ENCODE measurements at regions not wholly inside any gene's neighbourhood (a gene's known extent, or its start where the extent isn't known, plus 50 kb on each side); places are given as distances from the start of the nearest gene placed in this dataset.

DNA sequence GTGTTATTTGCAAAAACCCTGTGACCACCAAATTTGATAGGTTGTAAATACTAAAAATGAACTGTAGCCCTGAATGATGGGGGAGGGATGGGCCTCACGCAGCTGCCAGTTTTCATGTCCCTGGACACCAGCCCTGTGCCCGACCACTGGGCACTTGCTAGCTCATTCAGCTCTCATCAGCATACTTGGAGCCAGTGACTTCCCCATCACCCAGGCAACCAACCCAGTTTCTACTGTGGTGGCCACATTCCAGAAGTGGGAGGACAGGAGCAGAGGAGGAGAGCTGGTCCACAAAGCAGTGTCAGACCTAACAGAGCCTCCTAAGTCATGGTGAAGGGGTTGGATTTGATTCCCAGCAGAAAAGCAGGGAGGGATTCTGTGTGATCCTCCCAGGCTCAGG is 128.2 kb downstream of the CPEB2 start:
- no peak overlapping the region for H3K27ac ChIP-seq
- no peak for DNase-seq (ENCODE audit: low read depth, low spot score)

DNA sequence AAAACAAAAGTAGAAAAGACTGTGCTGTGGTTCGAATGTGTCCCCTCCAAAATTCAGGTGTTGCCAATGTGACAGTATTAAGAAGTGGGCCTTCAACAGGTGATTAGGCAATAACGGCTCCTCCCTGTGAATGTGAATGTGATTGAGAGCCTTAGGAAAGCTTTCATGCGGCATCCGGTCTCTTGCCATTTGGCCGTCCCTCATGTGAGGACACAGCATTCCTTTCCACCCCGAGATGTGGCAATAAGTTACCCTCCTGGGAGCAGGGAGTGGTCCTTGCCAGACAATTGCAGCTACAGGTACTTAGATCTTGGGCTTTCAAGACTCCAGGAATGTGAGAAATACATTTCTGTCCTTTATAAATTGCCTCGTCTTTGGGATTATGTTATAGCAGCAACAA is 129.3 kb downstream of the CPEB2 start:
- no peak overlapping the region for H3K27ac ChIP-seq
- no peak for DNase-seq (ENCODE audit: low read depth, low spot score)

- no peak for DNase-seq (ENCODE audit: low read depth, low spot score)
These were observed 130.5 kb downstream of the CPEB2 start for GRCh38 chr4:15132739-15133138.

DNA sequence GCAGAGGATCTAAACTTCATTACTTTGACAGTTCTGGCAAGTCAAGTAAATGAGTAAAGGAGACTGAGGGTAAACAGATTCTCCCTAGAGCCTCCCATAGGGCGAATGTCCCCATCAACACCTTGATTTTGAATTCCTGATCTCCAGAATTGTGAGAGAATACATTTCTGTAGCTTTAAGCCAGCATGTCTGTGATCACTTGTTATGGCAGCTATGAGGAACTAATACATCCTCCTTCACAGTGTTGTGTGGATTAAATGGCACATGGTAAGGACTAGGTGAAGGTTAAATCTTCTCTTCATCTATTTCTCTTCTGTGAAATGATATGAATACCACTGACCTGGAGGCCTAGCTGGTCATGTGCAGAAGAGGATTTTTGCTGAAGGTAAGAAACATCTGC is 137.3 kb downstream of the CPEB2 start:
- no peak overlapping the region for H3K27ac ChIP-seq

More at GRCh38 chr4:15132739-15133138, 130.5 kb downstream of the CPEB2 start:
- no peak overlapping the region for H3K27ac ChIP-seq

GRCh38 chr4:15142201-15142600 is 139.9 kb downstream of the CPEB2 start:
- DNase-seq (ENCODE audit: low read depth, low spot score) = no peak
- H3K27ac ChIP-seq = no peak overlapping the region

More for the DNA sequence above, 137.3 kb downstream of the CPEB2 start:
- no peak for DNase-seq (ENCODE audit: low read depth, low spot score)

DNA sequence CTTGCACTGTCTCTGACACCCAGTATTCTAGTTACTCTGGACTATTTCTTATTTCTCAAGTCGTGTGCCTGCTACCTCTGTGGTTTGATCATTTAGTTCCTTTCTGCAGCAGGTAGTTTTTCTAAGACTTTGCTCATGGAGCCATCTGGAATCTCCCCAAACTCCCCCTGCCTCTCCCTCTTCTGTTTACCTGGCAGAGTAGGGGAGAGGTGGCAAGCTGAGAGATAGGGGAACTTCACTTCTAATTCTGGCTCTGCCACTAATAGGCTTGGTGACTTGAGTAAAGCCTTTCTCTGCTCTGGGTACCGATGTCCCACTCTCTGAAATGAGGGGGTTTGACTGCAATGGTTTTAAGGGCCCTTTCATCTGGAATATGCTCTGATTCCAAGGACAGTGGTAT is 141.3 kb downstream of the CPEB2 start:
- no peak for DNase-seq (ENCODE audit: low read depth, low spot score)
- no peak overlapping the region for H3K27ac ChIP-seq

GRCh38 chr4:15144249-15144966 is 142.1 kb downstream of the CPEB2 start:
- DNase-seq (ENCODE audit: low read depth, low spot score) = no peak
- no peak overlapping the region for H3K27ac ChIP-seq

DNA sequence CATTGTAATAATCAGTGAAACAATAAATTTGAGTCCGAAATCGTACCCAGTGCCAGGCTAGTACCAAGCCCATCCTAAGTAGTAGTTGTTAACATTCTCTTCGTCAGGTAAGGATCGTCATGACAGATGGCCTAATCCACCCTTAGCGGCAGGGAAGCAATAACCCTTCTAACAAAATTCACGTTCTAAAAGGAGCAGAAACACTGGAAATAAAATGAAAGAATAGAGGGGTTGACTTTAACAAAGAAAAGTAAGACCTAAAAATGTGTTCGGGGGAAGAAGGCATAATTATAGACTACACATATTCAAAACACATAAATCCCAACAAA is 142.7 kb downstream of the CPEB2 start:
- no peak overlapping the region for H3K27ac ChIP-seq
- DNase-seq (ENCODE audit: low read depth, low spot score) = no peak

DNA sequence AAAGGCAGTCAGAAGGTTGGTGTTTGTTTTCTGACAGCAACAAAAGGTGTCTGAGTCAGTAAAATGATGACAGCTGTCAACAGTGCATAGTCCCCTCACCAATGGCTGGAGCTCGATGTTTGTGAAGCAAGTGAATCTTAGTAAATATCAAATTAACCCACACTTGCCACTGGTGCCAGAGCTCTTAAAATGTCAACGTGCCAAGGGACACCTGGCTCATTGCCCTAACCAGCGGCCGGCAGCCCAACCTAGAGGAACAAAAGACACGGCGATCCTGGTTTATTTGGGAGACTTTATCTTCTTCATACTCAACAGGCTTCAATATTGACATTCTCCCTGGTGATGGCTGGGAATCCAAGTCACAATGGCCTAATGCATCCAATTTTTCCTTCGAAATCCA is 143.4 kb downstream of the CPEB2 start:
- no peak for DNase-seq (ENCODE audit: low read depth, low spot score)
- H3K27ac ChIP-seq = no peak overlapping the region

- H3K27ac ChIP-seq = no peak overlapping the region
- DNase-seq (ENCODE audit: low read depth, low spot score) = no peak
These were observed 145.4 kb downstream of the CPEB2 start for GRCh38 chr4:15147714-15148113.

- no peak for DNase-seq (ENCODE audit: low read depth, low spot score)
These were observed 145.9 kb downstream of the CPEB2 start for GRCh38 chr4:15148199-15148598.

DNA sequence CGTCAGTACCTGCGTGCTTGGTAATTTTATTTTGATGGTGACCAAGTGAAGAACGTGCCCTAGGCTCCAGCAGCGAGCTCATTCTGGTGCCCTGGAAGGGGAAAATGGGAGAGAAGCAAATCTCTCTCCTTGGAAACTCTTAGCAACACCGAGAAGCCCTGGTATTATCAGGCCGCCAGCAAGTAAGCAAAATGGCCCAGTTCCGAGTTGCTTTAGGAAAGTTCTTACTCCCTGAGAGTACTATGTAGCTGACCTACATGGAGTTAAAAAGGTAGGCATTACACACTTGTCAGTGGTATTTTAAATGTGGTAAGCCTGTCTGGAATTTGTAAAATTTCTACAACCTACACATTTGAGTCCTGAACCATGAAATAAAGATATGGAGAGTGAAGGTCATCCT is 146.4 kb downstream of the CPEB2 start:
- no peak overlapping the region for H3K27ac ChIP-seq
- DNase-seq (ENCODE audit: low read depth, low spot score) = no peak

More at GRCh38 chr4:15148199-15148598, 145.9 kb downstream of the CPEB2 start:
- H3K27ac ChIP-seq = no peak overlapping the region

DNA sequence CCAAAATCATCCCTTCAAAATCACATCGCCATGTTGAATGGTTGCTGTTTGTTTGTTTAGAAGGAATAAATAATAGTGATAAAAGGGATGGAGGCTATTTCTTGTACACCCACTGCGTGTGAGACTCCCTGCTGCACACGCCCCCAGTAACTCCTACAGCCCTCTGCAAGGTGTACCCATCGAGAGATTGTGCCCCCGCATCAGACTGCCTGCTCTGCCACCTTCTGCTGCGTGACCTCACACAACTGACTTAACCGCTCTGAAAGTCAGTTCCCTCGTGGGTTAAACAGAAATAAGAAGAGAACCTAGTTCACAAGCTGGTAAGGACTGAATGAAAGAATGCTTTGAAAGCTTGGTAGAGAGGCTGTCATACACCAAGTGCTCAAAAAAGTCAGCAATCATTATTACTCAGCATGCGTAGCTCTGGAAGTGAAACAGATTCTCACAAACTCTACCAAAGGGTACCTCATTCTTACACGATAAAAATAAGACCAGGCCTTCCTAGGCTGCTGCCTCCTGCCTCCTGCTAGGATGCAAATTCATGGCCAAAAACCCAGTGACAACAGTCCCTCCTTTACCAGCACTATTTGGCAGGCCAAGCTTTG is 147.1 kb downstream of the CPEB2 start:
- H3K27ac ChIP-seq = peak overlapping the region; percentile 5
- DNase-seq (ENCODE audit: low read depth, low spot score) = no peak

- DNase-seq (ENCODE audit: low read depth, low spot score) = no peak
- peak overlapping the region; percentile 5 for H3K27ac ChIP-seq
These were observed 147.7 kb downstream of the CPEB2 start for GRCh38 chr4:15149839-15150592.

GRCh38 chr4:15150631-15151030 is 148.3 kb downstream of the CPEB2 start:
- peak overlapping the region; percentile 5 for H3K27ac ChIP-seq
- DNase-seq (ENCODE audit: low read depth, low spot score) = no peak

GRCh38 chr4:15151033-15151432 is 148.8 kb downstream of the CPEB2 start:
- no peak for DNase-seq (ENCODE audit: low read depth, low spot score)
- H3K27ac ChIP-seq = no peak overlapping the region

- DNase-seq (ENCODE audit: low read depth, low spot score) = no peak
- H3K27ac ChIP-seq = no peak overlapping the region
These were observed 151.4 kb downstream of the CPEB2 start for GRCh38 chr4:15153662-15154061.

GRCh38 chr4:15158406-15159091 is 156.3 kb downstream of the CPEB2 start:
- DNase-seq (ENCODE audit: low read depth, low spot score) = peak; percentile 31
- H3K27ac ChIP-seq = no peak overlapping the region

DNA sequence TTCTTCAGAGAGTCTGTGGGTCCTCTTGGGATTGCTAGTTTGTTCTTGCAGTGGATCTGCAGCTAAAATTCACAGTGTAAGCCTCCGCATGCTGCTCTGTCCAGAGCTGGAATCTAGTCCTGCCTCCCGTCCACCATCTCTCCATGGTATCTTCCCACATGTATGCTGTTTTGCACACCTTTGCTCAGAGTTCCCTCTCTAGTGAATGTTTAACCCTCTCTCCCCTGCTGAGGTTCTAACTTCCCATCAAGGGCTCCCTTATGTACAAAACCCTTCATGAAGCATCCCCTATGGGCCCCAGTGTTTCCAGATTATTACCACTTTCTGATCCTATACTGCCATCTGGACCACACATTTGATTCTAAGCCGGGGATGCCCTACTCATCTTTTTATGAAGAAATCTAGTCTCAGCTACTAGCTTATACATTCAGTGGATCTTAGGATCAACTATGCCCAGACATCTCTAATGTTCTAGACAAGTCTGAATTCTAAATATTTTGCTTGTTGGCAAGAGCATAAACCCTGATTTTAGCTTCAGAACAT is 157.3 kb downstream of the CPEB2 start:
- no peak for DNase-seq (ENCODE audit: low read depth, low spot score)
- H3K27ac ChIP-seq = no peak overlapping the region

- H3K27ac ChIP-seq = no peak overlapping the region
- no peak for DNase-seq (ENCODE audit: low read depth, low spot score)
These were observed 159.2 kb downstream of the CPEB2 start for GRCh38 chr4:15161439-15161838.

- DNase-seq (ENCODE audit: low read depth, low spot score) = no peak
- H3K27ac ChIP-seq = no peak overlapping the region
These were observed 159.8 kb downstream of the CPEB2 start for GRCh38 chr4:15162046-15162445.

All from epithelial cell of prostate (primary cell).